Ureter (tissue), 1 donor: ENCODE measurements at regions not wholly inside any gene's neighbourhood (a gene's known extent, or its start where the extent isn't known, plus 50 kb on each side); places are given as distances from the start of the nearest gene placed in this dataset.

Experiments used
- DNase-seq: peaks from one replicate; pipeline ENCODE4 v3.0.0-alpha.2; 2020; ENCODE audit warnings: low spot score
- donor health status: DM: yes; HTN: yes; CAD: no.

- no peak for DNase-seq
Measured at GRCh38 chr18:60134806-60135205, 235.0 kb downstream of the PMAIP1 start.

DNA sequence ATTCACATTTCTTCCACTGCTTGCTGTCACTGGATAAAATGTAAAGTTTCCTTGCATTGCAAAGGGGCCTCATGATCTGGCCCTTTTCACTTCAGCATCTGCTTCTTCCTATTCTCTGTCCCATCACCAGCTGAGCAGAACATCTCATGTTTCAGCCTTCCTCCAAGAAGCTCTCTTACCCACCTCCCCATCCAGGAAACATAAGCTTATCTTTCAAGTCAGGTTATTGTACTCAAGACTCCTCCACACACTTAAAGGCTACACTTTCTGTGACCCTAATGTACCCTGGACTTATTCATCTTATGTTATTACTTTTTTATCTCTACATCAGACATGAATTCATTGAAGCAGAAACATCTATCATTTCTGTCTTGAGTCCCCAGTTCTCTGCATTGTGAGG is 230.5 kb downstream of the PMAIP1 start:
- no peak for DNase-seq

GRCh38 chr18:60123031-60123430 is 223.2 kb downstream of the PMAIP1 start:
- no peak for DNase-seq

DNA sequence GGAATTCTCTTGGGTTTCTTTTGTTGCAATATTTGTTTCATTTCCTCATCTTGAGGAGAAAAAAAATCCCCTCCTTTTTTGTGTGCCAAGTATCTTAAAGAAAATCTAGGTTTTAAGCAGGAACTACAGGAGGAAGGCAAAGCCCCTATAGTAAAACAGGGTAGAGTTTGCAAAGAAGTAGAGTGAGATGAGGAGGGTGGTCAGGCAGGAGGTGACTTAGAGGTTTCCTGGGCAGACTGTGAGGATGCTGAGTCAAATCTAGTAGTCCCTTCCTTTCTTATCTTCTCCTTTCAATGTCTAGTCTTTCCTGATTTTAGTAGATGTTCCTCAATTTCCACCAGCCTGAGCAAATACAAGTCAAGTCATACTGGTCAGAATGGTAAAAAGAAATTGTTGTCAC is 222.5 kb downstream of the PMAIP1 start:
- no peak for DNase-seq

GRCh38 chr18:60120231-60120750 is 220.5 kb downstream of the PMAIP1 start:
- no peak for DNase-seq

DNA sequence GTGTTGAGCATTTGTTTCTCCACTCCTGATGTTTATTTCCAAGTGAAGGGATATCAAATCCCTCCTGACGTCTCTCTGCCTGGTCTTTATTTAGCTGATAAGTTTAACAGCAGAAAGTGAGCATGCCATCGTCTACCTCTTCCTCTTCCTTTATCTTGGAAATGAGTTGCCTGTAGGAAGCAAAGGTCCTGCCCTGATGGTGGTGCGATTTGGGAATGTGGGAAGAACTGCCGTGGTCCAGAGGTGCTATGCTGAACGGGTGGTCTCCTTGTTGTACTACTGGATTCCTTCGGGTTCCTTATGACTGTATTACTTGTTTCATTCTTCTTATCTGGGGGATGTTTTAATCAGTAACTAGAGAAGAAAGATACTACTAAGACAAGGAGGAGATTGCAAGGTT is 217.5 kb downstream of the PMAIP1 start:
- DNase-seq = no peak

GRCh38 chr18:60113396-60113795 is 213.6 kb downstream of the PMAIP1 start:
- no peak for DNase-seq

GRCh38 chr18:60112369-60112768 is 212.6 kb downstream of the PMAIP1 start:
- no peak for DNase-seq

DNA sequence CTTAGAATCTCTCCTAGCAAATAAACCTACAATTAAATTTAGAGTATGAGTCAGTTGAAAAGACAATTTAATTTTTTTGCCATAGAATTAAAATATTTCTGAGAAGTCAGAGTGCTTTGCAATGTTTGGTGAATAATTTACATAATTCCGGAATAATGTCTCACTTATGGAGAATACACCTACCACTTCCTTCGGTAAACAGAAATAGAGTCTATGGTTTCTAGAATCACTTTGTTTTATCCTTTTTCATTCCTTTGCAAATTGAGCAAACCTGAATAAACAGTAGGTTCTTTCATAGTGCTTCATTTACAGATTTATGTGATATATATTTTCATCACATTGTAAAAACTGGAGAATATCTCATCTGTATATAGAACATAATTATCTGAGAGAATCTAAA is 211.7 kb downstream of the PMAIP1 start:
- no peak for DNase-seq

DNA sequence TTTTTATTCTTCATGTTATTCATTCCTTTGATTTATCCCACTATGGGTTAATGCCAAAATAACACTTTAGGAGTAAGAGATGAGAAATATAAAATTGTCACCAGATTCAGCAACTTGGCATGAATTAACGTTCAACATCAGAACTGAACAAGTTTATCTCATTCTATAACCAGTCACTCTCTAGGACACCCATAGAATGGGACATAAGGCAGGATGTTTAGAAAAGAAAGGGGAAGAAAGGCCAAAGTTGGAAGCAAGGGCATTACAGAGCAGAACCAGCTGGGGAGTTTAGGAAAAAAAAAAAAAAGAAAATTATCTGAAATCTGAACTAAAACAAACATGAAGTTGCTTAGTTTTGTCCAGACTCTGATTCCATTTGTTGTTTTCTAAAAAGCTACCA is 211.0 kb downstream of the PMAIP1 start:
- DNase-seq = no peak

DNA sequence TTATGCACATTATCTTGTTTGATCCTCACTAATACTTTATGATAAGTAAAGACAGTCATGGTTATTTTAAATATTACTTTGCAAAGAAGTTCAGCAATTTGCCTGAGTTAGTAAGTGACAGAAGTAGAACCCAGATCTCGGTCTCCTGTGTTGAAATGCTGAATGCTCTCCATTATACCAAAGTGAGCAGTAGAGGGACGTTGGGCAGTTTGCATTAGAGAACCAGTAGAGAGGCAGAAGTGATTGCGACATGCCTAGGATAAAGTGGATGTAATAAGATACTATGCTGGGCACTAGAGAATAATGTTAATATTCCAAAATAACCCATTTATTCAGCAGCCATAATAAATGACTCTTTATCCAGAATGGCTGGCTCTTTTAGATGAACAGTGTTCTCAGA is 201.0 kb downstream of the PMAIP1 start:
- no peak for DNase-seq

DNA sequence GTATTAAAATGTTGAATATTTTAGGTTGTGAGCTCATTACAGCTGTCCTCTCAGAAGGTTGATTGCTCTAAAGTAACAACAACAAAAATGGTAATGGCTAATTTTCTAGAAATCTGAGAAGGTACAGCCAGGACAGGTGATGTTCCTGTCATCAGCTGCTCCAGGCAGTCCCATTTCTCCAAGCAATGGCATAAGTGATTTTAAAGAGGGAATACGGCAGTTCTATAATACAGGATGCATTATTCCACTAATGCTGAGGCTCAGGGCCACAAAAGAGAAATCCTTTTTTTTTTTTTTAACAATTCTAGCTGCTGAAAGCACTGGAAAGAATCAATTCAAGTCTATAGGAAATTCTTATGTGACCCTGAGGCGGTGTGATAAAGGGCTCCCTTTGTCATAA is 199.9 kb downstream of the PMAIP1 start:
- no peak for DNase-seq

DNA sequence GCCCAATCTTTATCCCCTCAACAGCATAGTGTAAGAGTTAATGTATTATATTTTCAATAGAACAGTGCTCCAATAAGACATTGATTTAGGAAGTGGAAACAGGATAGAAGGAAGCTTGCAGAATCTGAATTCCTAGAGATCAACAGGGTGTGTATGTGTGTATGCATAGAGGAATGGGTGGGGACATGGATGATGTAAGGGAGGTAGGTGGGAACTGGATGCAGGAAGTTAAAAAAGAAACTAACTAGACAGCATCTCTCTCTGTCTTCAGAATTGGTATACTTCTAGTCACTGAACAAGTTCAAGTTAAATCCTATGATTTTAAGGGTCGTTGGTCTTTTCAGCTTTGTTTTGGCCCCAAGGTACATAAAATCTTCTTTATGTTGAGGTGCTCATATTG is 196.6 kb downstream of the PMAIP1 start:
- no peak for DNase-seq

- DNase-seq = no peak
Measured at GRCh38 chr18:60092073-60092472, 192.3 kb downstream of the PMAIP1 start.

- no peak for DNase-seq
Measured at GRCh38 chr18:60090170-60090569, 190.4 kb downstream of the PMAIP1 start.

- DNase-seq = no peak
Measured at GRCh38 chr18:60082790-60083189, 183.0 kb downstream of the PMAIP1 start.

- DNase-seq = no peak
Measured at GRCh38 chr18:60082282-60082681, 182.5 kb downstream of the PMAIP1 start.

- no peak for DNase-seq
Measured at GRCh38 chr18:60075477-60075876, 175.7 kb downstream of the PMAIP1 start.

- no peak for DNase-seq
Measured at GRCh38 chr18:60070631-60071030, 170.8 kb downstream of the PMAIP1 start.

- no peak for DNase-seq
Measured at GRCh38 chr18:60069145-60069544, 169.3 kb downstream of the PMAIP1 start.

DNA sequence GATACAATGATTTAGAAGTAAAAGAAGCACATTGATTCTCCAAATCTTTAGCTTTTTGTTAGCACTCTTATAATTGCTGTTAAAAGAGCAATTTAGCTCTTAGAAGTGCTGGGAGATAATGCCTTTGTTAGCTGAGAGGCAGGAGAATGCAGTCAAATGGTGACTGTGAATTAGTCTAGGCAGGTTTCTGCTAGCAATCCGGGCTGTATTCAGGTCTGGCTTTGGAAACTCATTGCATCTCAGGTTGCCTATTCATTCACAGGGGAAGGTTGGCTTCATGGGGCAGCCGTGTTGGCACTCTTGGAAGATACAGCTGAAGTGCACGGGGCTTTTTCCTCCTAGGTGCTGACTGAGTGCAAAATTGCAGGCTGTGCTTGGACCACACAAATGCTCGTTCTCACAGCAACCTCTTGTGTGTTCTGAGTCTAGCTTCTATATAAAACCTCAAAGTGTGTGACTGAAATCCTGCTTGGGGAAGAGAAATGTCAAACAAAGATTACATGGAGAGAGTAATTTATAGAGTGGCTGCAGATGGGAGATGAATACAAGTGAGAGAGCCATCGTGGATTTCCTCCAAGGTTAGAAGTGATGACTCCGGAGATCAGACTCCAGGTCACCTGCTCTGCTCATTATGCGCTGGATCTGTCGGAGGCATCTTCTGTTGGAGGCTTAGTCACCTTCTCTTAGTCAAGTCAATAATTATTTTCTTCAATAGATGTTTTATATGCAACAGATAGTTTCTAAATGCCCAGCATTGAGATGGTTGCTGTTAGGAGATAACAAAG is 167.8 kb downstream of the PMAIP1 start:
- no peak for DNase-seq

- no peak for DNase-seq
Measured at GRCh38 chr18:60066219-60066975, 166.6 kb downstream of the PMAIP1 start.

- no peak for DNase-seq
Measured at GRCh38 chr18:60064271-60064670, 164.5 kb downstream of the PMAIP1 start.
